H9 (cell line): ENCODE measurements at regions not wholly inside any gene's neighbourhood (a gene's known extent, or its start where the extent isn't known, plus 50 kb on each side); places are given as distances from the start of the nearest gene placed in this dataset.

Experiments
- DNase-seq: peaks from one replicate; pipeline ENCODE4 v3.0.0-alpha.2; 2017
- H2AFZ ChIP-seq: one replicate; pipeline ENCODE4 v1.6.1; 2013; ENCODE audit warnings: mild to moderate bottlenecking, low read length, control low read depth, moderate library complexity
- H2AK5ac ChIP-seq: 2 replicates; pipeline ENCODE4 v1.6.1; 2013; ENCODE audit warnings: low read length, control low read depth, mixed read lengths; ENCODE audit not compliant: insufficient read length
- H2BK120ac ChIP-seq: one replicate; pipeline ENCODE4 v1.6.1; 2013; ENCODE audit warnings: low read depth, mild to moderate bottlenecking, low read length, control low read depth, inconsistent platforms; ENCODE audit not compliant: poor library complexity, severe bottlenecking
- H2BK12ac ChIP-seq: 2 replicates; pipeline ENCODE4 v1.6.1; 2013; ENCODE audit warnings: low read length, control low read depth, mixed read lengths, low read depth; ENCODE audit not compliant: insufficient read length
- H2BK15ac ChIP-seq: 2 replicates; pipeline ENCODE4 v1.6.1; 2013; ENCODE audit warnings: low read depth, low read length, control low read depth
- H2BK20ac ChIP-seq: one replicate; pipeline ENCODE4 v1.6.1; 2013; ENCODE audit warnings: low read depth, mild to moderate bottlenecking, low read length, control low read depth, inconsistent platforms; ENCODE audit not compliant: poor library complexity, severe bottlenecking
- H2BK5ac ChIP-seq: 2 replicates; pipeline ENCODE4 v1.6.1; 2013; ENCODE audit warnings: low read length, control low read depth, mixed read lengths; ENCODE audit not compliant: insufficient read length
- H3K14ac ChIP-seq: 2 replicates; pipeline ENCODE4 v1.6.1; 2013; ENCODE audit warnings: low read length, control low read depth; ENCODE audit not compliant: insufficient read depth
- H3K18ac ChIP-seq: 2 replicates; pipeline ENCODE4 v1.6.1; 2013; ENCODE audit warnings: low read depth, mild to moderate bottlenecking, mixed read lengths, low read length, control low read depth; ENCODE audit not compliant: insufficient read length
- H3K23ac ChIP-seq: 2 replicates; pipeline ENCODE4 v1.6.1; 2013; ENCODE audit warnings: low read length, control low read depth, mixed read lengths, low read depth; ENCODE audit not compliant: insufficient read length
- H3K23me2 ChIP-seq: 2 replicates; pipeline ENCODE4 v1.6.1; 2013; ENCODE audit warnings: low read depth, mild to moderate bottlenecking, mixed read lengths, low read length, control low read depth; ENCODE audit not compliant: insufficient read length, poor library complexity, severe bottlenecking
- H3K27ac ChIP-seq: 2 replicates; pipeline ENCODE4 v1.5.1; 2013; ENCODE audit warnings: low read length, control low read depth, mixed read lengths, low read depth; ENCODE audit not compliant: insufficient read length
- H3K27me3 ChIP-seq: 2 replicates; pipeline ENCODE4 v1.6.1; 2013; ENCODE audit warnings: low read length, control low read depth, inconsistent platforms; ENCODE audit not compliant: insufficient read depth
- H3K4ac ChIP-seq: 2 replicates; pipeline ENCODE4 v1.6.1; 2013; ENCODE audit warnings: low read depth, mild to moderate bottlenecking, control low read depth, inconsistent platforms, low read length, moderate library complexity
- H3K4me1 ChIP-seq: 2 replicates; pipeline ENCODE4 v1.6.1; 2013; ENCODE audit warnings: low read length, control low read depth, inconsistent platforms; ENCODE audit not compliant: insufficient read depth
- H3K4me2 ChIP-seq: 2 replicates; pipeline ENCODE4 v1.6.1; 2013; ENCODE audit warnings: low read length, control low read depth, mixed read lengths; ENCODE audit not compliant: insufficient read length, insufficient read depth
- H3K56ac ChIP-seq: 2 replicates; pipeline ENCODE4 v1.6.1; 2013; ENCODE audit warnings: low read depth, mild to moderate bottlenecking, mixed read lengths, low read length, control low read depth; ENCODE audit not compliant: insufficient read length
- H3K79me1 ChIP-seq: 2 replicates; pipeline ENCODE4 v1.6.1; 2013; ENCODE audit warnings: low read depth, mild to moderate bottlenecking, moderate library complexity, low read length, control low read depth, inconsistent platforms; ENCODE audit not compliant: insufficient read depth, poor library complexity, severe bottlenecking
- H3K79me2 ChIP-seq: 2 replicates; pipeline ENCODE4 v1.6.1; 2013; ENCODE audit warnings: low read length, control low read depth, inconsistent platforms; ENCODE audit not compliant: insufficient read depth
- H3K9ac ChIP-seq: 2 replicates; pipeline ENCODE4 v1.6.1; 2013; ENCODE audit warnings: low read length, control low read depth, mixed read lengths; ENCODE audit not compliant: insufficient read length; ENCODE audit errors: extremely low read depth
- H3K9me3 ChIP-seq: one replicate; pipeline ENCODE4 v1.6.1; 2013; ENCODE audit warnings: low read depth, low read length, inconsistent platforms; ENCODE audit not compliant: control insufficient read depth
- H3T11ph ChIP-seq: one replicate; pipeline ENCODE4 v1.6.1; 2013; ENCODE audit warnings: mild to moderate bottlenecking, low read length, control low read depth, inconsistent platforms
- H4K20me1 ChIP-seq: one replicate; pipeline ENCODE4 v1.6.1; 2013; ENCODE audit not compliant: control insufficient read depth, insufficient read length, insufficient read depth
- H4K5ac ChIP-seq: 2 replicates; pipeline ENCODE4 v1.6.1; 2013; ENCODE audit warnings: low read depth, mild to moderate bottlenecking, mixed read lengths, low read length, control low read depth; ENCODE audit not compliant: insufficient read length
- H4K8ac ChIP-seq: replicated peaks from 2 replicates; pipeline ENCODE4 v1.6.1; 2013; ENCODE audit warnings: low read length, control low read depth, mixed read lengths, low read depth; ENCODE audit not compliant: insufficient read length
- H4K91ac ChIP-seq: 2 replicates; pipeline ENCODE4 v1.6.1; 2013; ENCODE audit warnings: low read depth, mild to moderate bottlenecking, moderate library complexity, mixed read lengths, low read length, control low read depth; ENCODE audit not compliant: insufficient read length
- H3K27ac Mint-ChIP-seq, 3 experiments: 2 replicates in 2 of 3; 3 replicates in 1 of 3; pipeline ENCODE4 v1.8.0; 2020 to 2021; ENCODE audit warnings: mixed read lengths in 3 of 3, mild to moderate bottlenecking in 1 of 3, moderate library complexity in 1 of 3
- H3K27me3 Mint-ChIP-seq: 2 replicates; pipeline ENCODE4 v1.8.0; 2021; ENCODE audit warnings: low read depth, mild to moderate bottlenecking, moderate library complexity, mixed read lengths
- H3K36me3 Mint-ChIP-seq, 3 experiments: 2 replicates in 2 of 3; 3 replicates in 1 of 3; pipeline ENCODE4 v1.8.0; 2020 to 2021; ENCODE audit warnings: low read depth in 3 of 3, mixed read lengths in 3 of 3; ENCODE audit not compliant: insufficient read depth in 1 of 3
- H3K4me1 Mint-ChIP-seq, 2 experiments: 2 replicates each; pipeline ENCODE4 v1.8.0; 2020; ENCODE audit warnings: mixed read lengths in 2 of 2
- H3K4me3 Mint-ChIP-seq, 2 experiments: 2 replicates in 1 of 2; 3 replicates in 1 of 2; pipeline ENCODE4 v1.8.0; 2020 to 2021; ENCODE audit warnings: mild to moderate bottlenecking in 2 of 2, mixed read lengths in 2 of 2, moderate library complexity in 1 of 2
- H3K9me3 Mint-ChIP-seq, 2 experiments: 2 replicates in 1 of 2; 3 replicates in 1 of 2; pipeline ENCODE4 v1.8.0; 2020; ENCODE audit warnings: mild to moderate bottlenecking in 2 of 2, mixed read lengths in 2 of 2, moderate library complexity in 1 of 2
- CTCF ChIP-seq: fragments of 200-600 bp; sonication (generic); conservative IDR thresholded peaks from 3 replicates; pipeline ENCODE4 v1.8.0; 2021; ENCODE audit warnings: antibody characterized with exemption, mild to moderate bottlenecking

- Histone ChIP-seq H3K56ac (no peak overlapping the region), H4K5ac (no peak overlapping the region), H3K27ac (no peak overlapping the region), H3K9ac (no peak overlapping the region), H4K8ac (no peak overlapping the region), H2BK120ac (no peak overlapping the region), H2AFZ (no peak overlapping the region), H3K18ac (no peak overlapping the region), H3K14ac (no peak overlapping the region), H3K27me3 (no peaks in the 10 kb centered on the region), H2BK20ac (no peak overlapping the region), H2BK5ac (no peak overlapping the region), H2AK5ac (no peak overlapping the region), H3K9me3 (no peaks in the 10 kb centered on the region), H4K20me1 (no peaks in the 10 kb centered on the region), H3K4me1 (no peaks in the 10 kb centered on the region), H3K4ac (no peak overlapping the region), H3K79me2 (no peaks in the 10 kb centered on the region), H3T11ph (no peak overlapping the region), H3K4me2 (no peak overlapping the region), H3K23me2 (no peaks in the 10 kb centered on the region), H2BK15ac (no peak overlapping the region), H4K91ac (no peak overlapping the region), H3K79me1 (no peaks in the 10 kb centered on the region), H2BK12ac (no peak overlapping the region), H3K23ac (no peak overlapping the region)
- H3K36me3 Mint-ChIP-seq: peaks cover 0 to 2% (median 0%) of the 10 kb centered on the region in 3 experiments; a peak in 1 of 7 replicates
- no peak overlapping the region for H3K4me3 Mint-ChIP-seq
- H3K9me3 Mint-ChIP-seq: peaks cover 2% of the 10 kb centered on the region in 2 experiments; a peak in 3 of 5 replicates
- no peaks in the 10 kb centered on the region for H3K4me1 Mint-ChIP-seq
- H3K27me3 Mint-ChIP-seq: no peaks in the 10 kb centered on the region
- no peak for TF ChIP-seq CTCF
- H3K27ac Mint-ChIP-seq: no peak overlapping the region
- DNase-seq: no peak
Measured at GRCh38 chr5:144983101-144983500, 812.4 kb downstream of the KCTD16 start.
